Ectodermal cell (in vitro differentiated cells): ENCODE measurements at regions not wholly inside any gene's neighbourhood (a gene's known extent, or its start where the extent isn't known, plus 50 kb on each side); places are given as distances from the start of the nearest gene placed in this dataset.

Source experiments
- H3K27ac ChIP-seq: 2 replicates; pipeline ENCODE4 v1.7.0; 2013; ENCODE audit warnings: mild to moderate bottlenecking, low read depth, low read length; ENCODE audit not compliant: insufficient read depth, poor library complexity, severe bottlenecking
- H3K27me3 ChIP-seq: 2 replicates; pipeline ENCODE4 v1.7.0; 2013; ENCODE audit warnings: mild to moderate bottlenecking, low read length; ENCODE audit not compliant: insufficient read depth, control insufficient read depth, poor library complexity, severe bottlenecking
- H3K36me3 ChIP-seq: one replicate; pipeline ENCODE4 v1.7.0; 2013; ENCODE audit warnings: low read length; ENCODE audit not compliant: control insufficient read depth, insufficient read depth
- H3K4me1 ChIP-seq: one replicate; pipeline ENCODE4 v1.7.0; 2013; ENCODE audit warnings: low read length; ENCODE audit not compliant: control insufficient read depth, insufficient read depth
- H3K4me3 ChIP-seq: 2 replicates; pipeline ENCODE4 v1.7.0; 2013; ENCODE audit warnings: low read depth, low read length, control low read depth; ENCODE audit not compliant: insufficient read depth
- H3K9me3 ChIP-seq: 2 replicates; pipeline ENCODE4 v1.7.0; 2013; ENCODE audit warnings: mild to moderate bottlenecking, low read length, moderate library complexity; ENCODE audit not compliant: control insufficient read depth
- WGBS, 2 experiments: methylation state at CpG; one replicate each; pipeline ENCODE4 v1.1.7; 2013; ENCODE audit warnings: missing lambda C conversion rate in 2 of 2; 5-methylcytosine and 5-hydroxymethylcytosine counted together

DNA sequence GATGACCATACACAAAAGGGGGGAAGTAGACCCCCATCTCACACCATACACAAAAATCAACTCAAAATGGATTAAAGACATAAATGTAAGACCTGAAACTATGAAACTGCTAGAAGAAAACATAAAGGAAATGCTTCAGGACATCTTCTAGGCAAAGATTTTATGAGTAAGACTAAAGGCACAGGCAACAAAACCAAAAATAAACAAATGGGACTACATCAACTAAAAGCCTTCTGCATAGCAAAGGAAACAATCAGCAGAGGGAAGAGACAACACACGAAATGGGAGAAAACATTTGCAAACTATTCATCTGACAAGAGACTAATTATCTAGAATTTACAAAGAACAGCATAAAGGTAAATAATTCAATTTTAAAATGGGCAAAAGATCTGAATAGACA is 152.1 kb downstream of the AXIN2 start:
- Histone ChIP-seq H3K36me3 (no peaks in the 10 kb centered on the region), H3K27ac (no peak overlapping the region), H3K9me3 (no peaks in the 10 kb centered on the region), H3K4me3 (no peak overlapping the region), H3K4me1 (no peaks in the 10 kb centered on the region), H3K27me3 (no peaks in the 10 kb centered on the region)
- WGBS, 2 experiments: 43 to 58% methylated on average over 1 of the region's 1 CpG

DNA sequence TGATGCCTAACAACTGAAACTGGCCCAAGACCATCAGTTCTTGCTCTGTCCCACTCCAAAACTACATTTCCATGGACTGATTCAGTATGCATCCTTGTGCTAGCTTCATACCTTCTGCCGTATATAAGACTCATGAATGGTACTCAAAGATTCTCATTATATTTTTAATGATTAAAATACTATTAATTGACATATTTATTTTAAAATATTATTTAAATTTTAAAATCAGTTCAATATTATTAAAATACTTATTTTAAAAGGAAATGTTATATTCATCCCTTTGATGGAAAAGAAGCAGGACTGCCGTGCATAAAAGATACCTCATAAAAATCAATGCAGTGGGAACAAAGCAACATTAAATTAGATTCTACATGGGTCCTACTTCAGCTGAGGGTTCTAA is 153.4 kb downstream of the AXIN2 start:
- 94 to 100% methylated on average over 1 to 2 of the region's 2 CpGs for WGBS, 2 experiments

DNA sequence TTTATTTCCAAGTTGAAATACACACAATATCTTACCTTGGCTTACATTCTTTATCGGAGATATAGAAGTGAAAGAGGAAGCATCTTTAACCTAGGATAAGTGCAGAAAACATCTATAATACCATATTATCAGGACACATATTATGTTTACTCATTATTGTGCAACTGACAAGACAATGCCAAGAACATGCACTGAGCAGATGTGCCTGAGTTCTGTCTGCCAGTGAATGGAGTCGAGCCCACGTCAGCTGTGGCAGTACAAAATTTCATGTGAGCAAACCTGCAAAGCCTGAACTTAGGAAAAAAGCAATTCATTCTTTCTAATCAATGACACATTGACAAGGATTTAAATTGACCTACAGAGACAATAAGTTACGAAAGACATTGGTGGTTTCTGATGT is 154.4 kb downstream of the AXIN2 start:
- Histone ChIP-seq H3K36me3 (no peaks in the 10 kb centered on the region), H3K9me3 (no peaks in the 10 kb centered on the region)
- 92 to 94% methylated on average over 4 of the region's 4 CpGs for WGBS, 2 experiments

More for the DNA sequence above, 153.4 kb downstream of the AXIN2 start:
- Histone ChIP-seq H3K36me3 (no peaks in the 10 kb centered on the region), H3K27me3 (no peaks in the 10 kb centered on the region), H3K4me1 (peaks cover 4% of the 10 kb centered on the region), H3K9me3 (no peaks in the 10 kb centered on the region), H3K4me3 (no peak overlapping the region), H3K27ac (no peak overlapping the region)

GRCh38 chr17:65406552-65406951 is 154.9 kb downstream of the AXIN2 start:
- Histone ChIP-seq H3K4me3 (no peak overlapping the region), H3K9me3 (no peaks in the 10 kb centered on the region), H3K36me3 (no peaks in the 10 kb centered on the region), H3K4me1 (peaks cover 11% of the 10 kb centered on the region), H3K27ac (no peak overlapping the region), H3K27me3 (no peaks in the 10 kb centered on the region)
- WGBS, 2 experiments: 69 to 81% methylated on average over 3 of the region's 3 CpGs

More for the DNA sequence above, 154.4 kb downstream of the AXIN2 start:
- Histone ChIP-seq H3K27ac (no peak overlapping the region), H3K4me1 (peaks cover 11% of the 10 kb centered on the region), H3K27me3 (no peaks in the 10 kb centered on the region), H3K4me3 (no peak overlapping the region)

- no peaks in the 10 kb centered on the region for H3K36me3 ChIP-seq
- no peaks in the 10 kb centered on the region for H3K27me3 ChIP-seq
- peaks cover 11% of the 10 kb centered on the region for H3K4me1 ChIP-seq
- 73 to 83% methylated on average over 7 to 8 of the region's 9 CpGs for WGBS, 2 experiments
- H3K4me3 ChIP-seq: no peak overlapping the region
- H3K9me3 ChIP-seq: no peaks in the 10 kb centered on the region
- no peak overlapping the region for H3K27ac ChIP-seq
Measured at GRCh38 chr17:65405563-65405962, 155.9 kb downstream of the AXIN2 start.

- H3K4me3 ChIP-seq: no peak overlapping the region
- H3K27ac ChIP-seq: no peak overlapping the region
- no peaks in the 10 kb centered on the region for H3K27me3 ChIP-seq
- H3K9me3 ChIP-seq: no peaks in the 10 kb centered on the region
- H3K4me1 ChIP-seq: peaks cover 11% of the 10 kb centered on the region
- no peaks in the 10 kb centered on the region for H3K36me3 ChIP-seq
Measured at GRCh38 chr17:65404761-65405160, 156.7 kb downstream of the AXIN2 start.

- WGBS, 2 experiments: 88 to 93% methylated on average over 4 of the region's 4 CpGs
Measured at GRCh38 chr17:65403626-65404025, 157.8 kb downstream of the AXIN2 start.

DNA sequence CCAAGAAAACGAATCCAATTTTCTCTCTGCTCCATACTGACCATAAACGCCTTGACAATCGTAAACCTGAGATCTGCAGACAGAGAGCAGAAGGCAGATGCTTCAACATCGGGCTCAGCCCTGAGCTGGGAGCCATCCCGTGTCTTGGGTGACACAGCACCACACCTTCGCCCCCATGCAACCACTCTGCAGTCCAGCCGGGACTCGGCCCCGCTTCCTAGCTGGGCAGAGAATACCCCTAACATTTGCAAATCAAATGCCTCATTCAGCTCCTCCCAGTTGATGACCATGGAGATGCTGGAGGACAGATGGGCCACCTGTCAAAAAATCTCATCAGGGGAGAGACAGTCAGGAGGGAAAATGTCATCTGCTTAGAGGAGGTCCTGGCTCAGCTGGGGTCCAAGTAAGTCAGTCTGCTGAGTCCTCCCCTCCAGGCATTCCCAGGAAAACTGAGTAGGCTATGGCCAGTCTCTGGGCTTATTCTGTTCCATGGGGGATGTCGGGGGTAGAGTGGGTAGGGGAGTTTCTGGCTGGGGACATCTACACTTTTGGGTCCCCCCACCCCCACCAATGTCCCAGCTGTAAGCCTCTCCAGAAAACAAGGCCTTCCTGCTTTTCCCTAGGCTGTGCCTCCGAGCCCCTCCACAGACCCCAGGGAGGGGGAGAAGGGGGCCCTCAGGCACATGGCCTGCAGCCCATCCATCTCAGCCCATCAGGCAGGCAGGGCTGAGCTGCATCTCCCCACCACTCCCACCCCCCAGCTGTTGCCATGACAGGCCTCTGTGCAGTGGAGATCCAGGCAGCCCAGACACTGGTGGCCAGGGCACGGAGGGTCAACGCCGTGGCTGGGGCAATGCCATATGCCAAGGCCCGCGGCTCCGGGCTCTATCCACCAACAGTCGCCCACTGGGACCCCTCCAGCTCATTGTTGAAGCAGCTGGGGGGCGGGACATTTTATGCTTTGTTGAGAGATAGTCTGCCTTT is 158.6 kb downstream of the AXIN2 start:
- WGBS, 2 experiments: 83 to 87% methylated on average over 18 to 19 of the region's 19 CpGs
- H3K27ac ChIP-seq: no peak overlapping the region
- no peaks in the 10 kb centered on the region for H3K36me3 ChIP-seq
- no peaks in the 10 kb centered on the region for H3K9me3 ChIP-seq
- peaks cover 11% of the 10 kb centered on the region for H3K4me1 ChIP-seq
- no peak overlapping the region for H3K4me3 ChIP-seq
- no peaks in the 10 kb centered on the region for H3K27me3 ChIP-seq

More at GRCh38 chr17:65403626-65404025, 157.8 kb downstream of the AXIN2 start:
- H3K36me3 ChIP-seq: no peaks in the 10 kb centered on the region
- H3K4me3 ChIP-seq: no peak overlapping the region
- H3K27ac ChIP-seq: no peak overlapping the region
- H3K9me3 ChIP-seq: no peaks in the 10 kb centered on the region
- peaks cover 11% of the 10 kb centered on the region for H3K4me1 ChIP-seq
- no peaks in the 10 kb centered on the region for H3K27me3 ChIP-seq

GRCh38 chr17:65401561-65401960 is 159.9 kb downstream of the AXIN2 start:
- WGBS, 2 experiments: 71 to 87% methylated on average over 3 of the region's 3 CpGs
- no peaks in the 10 kb centered on the region for H3K27me3 ChIP-seq
- H3K36me3 ChIP-seq: no peaks in the 10 kb centered on the region
- peaks cover 11% of the 10 kb centered on the region for H3K4me1 ChIP-seq
- H3K27ac ChIP-seq: no peak overlapping the region
- no peaks in the 10 kb centered on the region for H3K9me3 ChIP-seq
- H3K4me3 ChIP-seq: no peak overlapping the region

GRCh38 chr17:65400701-65401100 is 160.7 kb downstream of the AXIN2 start:
- WGBS, 2 experiments: 95 to 98% methylated on average over 1 of the region's 1 CpG
- H3K27ac ChIP-seq: no peak overlapping the region
- no peak overlapping the region for H3K4me3 ChIP-seq
- no peaks in the 10 kb centered on the region for H3K9me3 ChIP-seq
- no peaks in the 10 kb centered on the region for H3K27me3 ChIP-seq
- H3K36me3 ChIP-seq: no peaks in the 10 kb centered on the region
- H3K4me1 ChIP-seq: peaks cover 11% of the 10 kb centered on the region
